ENCODE measurements at regions not wholly inside any gene's neighbourhood (a gene's known extent, or its start where the extent isn't known, plus 50 kb on each side); places are given as distances from the start of the nearest gene placed in this dataset.

GRCh38 chr21:23900727-23901126, 1706.6 kb downstream of the MRPL39 start:
- no peak for TF ChIP-seq CTCF (conservative IDR thresholded peaks at IDR 0.05; ENCODE audit: low read depth in 2 of 2)
- TF ChIP-seq EZH2 (IDR thresholded peaks at IDR 0.05; ENCODE audit: low read depth, unreplicated experiment) = no peak
- TF ChIP-seq JUNB (IDR thresholded peaks at IDR 0.05; ENCODE audit: unreplicated experiment) = no peak
- TF ChIP-seq ETS1 (IDR thresholded peaks at IDR 0.05) = no peak
- no peak for TF ChIP-seq NANOG (IDR thresholded peaks at IDR 0.05; ENCODE audit: borderline replicate concordance)
- no peak for TF ChIP-seq EZH2phosphoT487 (IDR thresholded peaks at IDR 0.05; ENCODE audit: unreplicated experiment)
- no peak for TF ChIP-seq POLR2AphosphoS5 (IDR thresholded peaks at IDR 0.05; ENCODE audit: low read depth)
- no peak for TF ChIP-seq STAT1 (IDR thresholded peaks at IDR 0.05; ENCODE audit: unreplicated experiment)
- no peak for TF ChIP-seq CREB1 (CRISPR knock-in tag; IDR thresholded peaks at IDR 0.05; ENCODE audit: low read depth)
- no peak for TF ChIP-seq REST (IDR thresholded peaks at IDR 0.05; ENCODE audit: unreplicated experiment)
- TF ChIP-seq ZNF114 (CRISPR knock-in tag; IDR thresholded peaks at IDR 0.05) = no peak
- TF ChIP-seq ZNF462 (CRISPR knock-in tag; IDR thresholded peaks at IDR 0.05) = no peak
- no peak for TF ChIP-seq ZNF331 (CRISPR knock-in tag; IDR thresholded peaks at IDR 0.05; ENCODE audit: low read depth)

Data from GM23338 (cell line).